ENCODE measurements at regions not wholly inside any gene's neighbourhood (a gene's known extent, or its start where the extent isn't known, plus 50 kb on each side); places are given as distances from the start of the nearest gene placed in this dataset.

DNA sequence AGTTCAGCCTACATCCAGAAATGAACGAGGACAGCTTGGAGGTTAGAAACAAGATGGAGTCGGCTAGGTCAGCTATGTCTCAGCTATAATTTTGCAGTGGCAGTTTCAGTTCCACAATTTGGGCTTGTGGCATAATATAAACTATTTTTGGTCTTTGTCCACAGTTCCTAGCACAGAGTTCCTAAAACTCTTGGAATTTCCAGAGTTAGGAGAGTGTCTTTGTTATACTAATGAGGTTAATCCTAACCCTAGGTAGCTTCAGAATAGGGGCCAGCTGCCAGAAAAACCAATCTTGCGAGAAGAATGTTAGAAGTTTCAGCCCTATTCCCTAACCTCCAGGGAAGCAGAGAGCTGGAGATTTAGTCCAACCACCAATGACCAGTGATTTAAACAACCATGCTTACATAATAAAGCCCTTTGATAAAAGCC lies 131.9 kb downstream of the AKR1D1 start:
- TF ChIP-seq, protein P1, sequence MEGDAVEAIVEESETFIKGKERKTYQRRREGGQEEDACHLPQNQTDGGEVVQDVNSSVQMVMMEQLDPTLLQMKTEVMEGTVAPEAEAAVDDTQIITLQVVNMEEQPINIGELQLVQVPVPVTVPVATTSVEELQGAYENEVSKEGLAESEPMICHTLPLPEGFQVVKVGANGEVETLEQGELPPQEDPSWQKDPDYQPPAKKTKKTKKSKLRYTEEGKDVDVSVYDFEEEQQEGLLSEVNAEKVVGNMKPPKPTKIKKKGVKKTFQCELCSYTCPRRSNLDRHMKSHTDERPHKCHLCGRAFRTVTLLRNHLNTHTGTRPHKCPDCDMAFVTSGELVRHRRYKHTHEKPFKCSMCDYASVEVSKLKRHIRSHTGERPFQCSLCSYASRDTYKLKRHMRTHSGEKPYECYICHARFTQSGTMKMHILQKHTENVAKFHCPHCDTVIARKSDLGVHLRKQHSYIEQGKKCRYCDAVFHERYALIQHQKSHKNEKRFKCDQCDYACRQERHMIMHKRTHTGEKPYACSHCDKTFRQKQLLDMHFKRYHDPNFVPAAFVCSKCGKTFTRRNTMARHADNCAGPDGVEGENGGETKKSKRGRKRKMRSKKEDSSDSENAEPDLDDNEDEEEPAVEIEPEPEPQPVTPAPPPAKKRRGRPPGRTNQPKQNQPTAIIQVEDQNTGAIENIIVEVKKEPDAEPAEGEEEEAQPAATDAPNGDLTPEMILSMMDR (conservative IDR thresholded peaks at IDR 0.05; ENCODE audit: low read length) = no peak
- no peak for TF ChIP-seq EZH2phosphoT487 (IDR thresholded peaks at IDR 0.05; ENCODE audit: borderline replicate concordance)
